NCI-H1092 (cell line): ENCODE measurements at regions not wholly inside any gene's neighbourhood (a gene's known extent, or its start where the extent isn't known, plus 50 kb on each side); places are given as distances from the start of the nearest gene placed in this dataset.

Experiments used
- DNase-seq: peaks from one replicate; lab custom pipeline; 2025; lab: John Stamatoyannopoulos, UW

DNA sequence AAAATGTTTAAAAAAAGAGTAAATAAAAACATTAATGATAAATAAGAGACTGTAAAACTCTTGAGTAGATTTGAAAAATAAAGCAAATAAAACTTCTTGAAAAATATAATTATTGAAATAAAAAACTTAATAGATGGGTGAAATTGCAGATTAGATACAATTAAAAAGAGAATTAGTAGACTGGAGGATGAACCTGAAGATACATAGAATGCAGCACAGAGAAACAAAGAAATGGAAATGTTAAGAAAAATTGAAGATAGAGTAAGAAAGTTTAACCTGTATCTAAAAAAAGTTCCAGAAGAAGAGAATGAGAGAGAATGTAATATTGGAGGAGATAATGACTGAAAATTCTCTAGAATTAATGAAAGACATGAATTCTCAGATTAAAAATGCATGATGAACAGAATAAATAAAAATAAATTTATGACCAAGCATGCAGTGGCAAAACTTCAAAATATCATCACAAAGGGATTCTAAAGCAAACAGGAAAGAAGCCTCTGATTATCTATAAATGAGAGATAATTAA, 438.1 kb upstream of the CLINT1 start:
- no peak for DNase-seq

DNA sequence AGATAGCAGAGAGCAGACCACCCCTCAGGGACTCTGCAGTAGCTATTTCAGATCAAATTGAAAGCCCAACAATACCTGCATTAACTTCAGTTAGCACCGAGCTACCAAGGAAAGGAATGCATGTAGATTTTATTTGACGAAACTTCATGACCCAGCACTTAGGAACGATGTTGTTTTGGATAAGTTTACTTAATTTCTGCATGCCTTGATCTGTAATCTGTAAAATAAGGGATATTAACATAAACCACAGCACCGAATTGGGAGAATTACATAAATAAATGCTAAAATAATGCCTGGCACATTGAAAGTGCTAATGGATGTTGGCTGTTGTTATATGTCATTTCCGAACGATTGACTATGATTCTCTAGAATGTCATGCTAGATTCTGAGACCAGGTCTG, 435.8 kb upstream of the CLINT1 start:
- no peak for DNase-seq

DNA sequence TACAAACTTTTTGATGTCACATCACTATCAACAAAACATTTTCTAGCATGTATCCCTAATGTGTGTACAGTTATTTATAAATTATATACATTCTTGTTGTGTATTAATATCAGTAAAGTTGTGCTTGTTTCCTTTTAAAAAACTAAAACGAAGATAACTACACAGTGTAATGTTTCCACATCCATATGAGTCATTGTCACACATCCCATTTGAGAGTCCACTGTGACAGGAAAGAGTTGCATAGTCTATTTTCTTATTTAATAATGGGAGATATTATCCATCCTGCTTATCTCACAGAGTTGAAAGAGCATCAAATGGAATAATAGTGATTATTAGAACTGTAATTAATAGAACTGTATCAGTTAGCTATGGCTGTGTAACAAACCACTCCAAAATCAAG, 434.0 kb upstream of the CLINT1 start:
- DNase-seq, result no peak

DNA sequence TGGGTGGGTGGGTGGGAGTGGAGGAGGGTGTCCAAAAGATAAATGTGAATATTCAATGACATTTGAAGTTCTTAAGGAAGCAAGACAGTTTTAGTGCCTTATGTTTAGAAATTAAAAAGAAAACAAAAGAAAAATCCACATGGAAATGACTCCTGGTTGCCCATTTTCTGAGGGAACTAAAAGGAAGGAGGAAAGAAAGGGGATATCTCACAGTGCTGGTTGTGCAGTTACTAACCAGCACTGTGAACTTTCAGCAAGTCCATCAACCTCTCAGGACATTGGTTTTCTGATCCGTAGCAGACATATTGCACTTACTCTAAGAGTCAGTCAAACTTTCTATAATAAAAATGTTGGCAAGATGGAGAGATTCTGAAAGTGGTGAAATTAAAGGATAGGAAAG, 431.0 kb upstream of the CLINT1 start:
- DNase-seq, result no peak

DNA sequence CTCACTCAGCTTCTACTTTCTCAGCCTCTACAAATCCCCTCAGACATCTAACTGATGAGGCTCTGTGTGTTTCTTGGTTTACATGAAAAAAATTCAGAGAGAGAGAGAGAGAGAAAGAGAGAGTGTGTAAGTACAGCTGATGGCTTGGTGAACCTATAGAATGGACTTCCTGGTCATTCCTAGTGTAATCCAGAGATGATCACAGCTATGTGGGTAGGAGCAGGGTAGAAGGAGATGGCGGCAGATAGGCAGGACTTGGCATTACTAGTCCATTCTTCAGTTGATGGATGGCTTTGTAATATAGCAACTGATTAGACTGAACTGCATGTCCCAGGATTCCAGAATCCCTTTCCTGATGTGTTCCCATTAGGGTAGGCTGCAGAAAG, 429.3 kb upstream of the CLINT1 start:
- no peak for DNase-seq

DNA sequence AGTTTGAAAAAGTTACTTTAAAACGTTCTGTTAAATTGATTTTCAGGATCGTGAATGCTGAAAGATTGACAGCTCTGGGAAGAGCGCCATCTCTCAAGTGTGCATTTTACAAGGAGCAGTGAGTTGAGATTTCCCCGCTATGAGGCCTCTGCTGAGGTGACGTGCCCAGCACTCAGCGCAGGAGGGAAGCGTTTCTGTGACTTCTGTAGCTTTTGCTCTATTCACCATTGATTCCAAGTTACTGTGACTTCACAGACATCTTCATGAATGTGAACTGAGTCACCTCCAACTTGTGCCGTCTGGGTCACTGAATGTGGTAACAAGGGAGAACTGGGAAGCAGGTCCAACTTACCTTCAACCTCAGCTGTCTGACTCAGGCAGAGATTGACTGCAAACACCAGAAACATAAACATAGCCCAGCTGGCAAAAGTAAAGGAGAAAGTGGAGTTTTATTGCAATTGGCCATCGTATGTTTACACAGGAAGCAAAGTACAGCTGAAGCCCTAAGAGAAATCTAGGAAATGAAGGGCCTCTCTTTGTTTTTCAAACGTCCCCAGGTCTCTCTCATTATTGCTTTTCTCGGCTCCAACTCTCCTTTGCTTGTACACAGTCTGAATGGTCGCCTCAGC, 428.8 kb upstream of the CLINT1 start:
- peak; percentile 5 for DNase-seq

DNA sequence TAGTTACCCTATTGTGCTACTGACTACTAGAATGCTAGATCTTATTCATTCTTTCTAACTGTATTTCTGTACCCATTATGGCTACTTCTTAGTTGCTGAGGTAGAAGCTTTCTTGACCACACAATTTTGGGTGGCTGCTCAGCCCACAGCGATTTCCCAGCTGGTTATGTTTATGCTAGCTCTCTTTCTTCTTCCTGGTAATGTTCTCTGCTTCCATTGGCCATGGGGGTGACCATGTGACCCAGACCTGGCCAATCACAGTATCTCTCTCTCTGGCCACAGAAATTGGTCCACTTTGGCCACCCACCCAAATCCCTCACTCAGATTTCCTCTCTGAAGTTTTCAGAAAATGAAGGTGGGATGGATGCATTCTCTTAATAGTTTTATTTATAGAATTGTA, 427.9 kb upstream of the CLINT1 start:
- no peak for DNase-seq

DNA sequence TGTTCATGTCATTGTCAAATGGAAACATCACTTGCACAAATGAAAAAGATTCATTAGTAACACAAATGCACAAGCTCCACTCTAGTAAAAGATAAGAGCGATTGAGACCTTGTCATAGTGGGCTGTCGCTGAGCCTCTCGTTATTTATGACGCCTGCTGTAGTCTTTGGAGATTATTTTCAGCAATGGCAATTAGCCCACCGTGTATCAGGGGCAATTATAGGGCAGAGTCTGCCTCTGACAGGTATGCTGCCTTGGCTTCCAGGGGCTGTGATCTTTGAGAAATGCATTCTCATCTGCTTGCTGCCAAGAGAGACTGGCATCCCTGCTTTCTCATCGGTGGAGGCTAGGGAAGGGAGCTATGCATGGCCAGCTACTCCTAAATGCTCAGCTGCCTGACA, 426.8 kb upstream of the CLINT1 start:
- DNase-seq, result no peak

DNA sequence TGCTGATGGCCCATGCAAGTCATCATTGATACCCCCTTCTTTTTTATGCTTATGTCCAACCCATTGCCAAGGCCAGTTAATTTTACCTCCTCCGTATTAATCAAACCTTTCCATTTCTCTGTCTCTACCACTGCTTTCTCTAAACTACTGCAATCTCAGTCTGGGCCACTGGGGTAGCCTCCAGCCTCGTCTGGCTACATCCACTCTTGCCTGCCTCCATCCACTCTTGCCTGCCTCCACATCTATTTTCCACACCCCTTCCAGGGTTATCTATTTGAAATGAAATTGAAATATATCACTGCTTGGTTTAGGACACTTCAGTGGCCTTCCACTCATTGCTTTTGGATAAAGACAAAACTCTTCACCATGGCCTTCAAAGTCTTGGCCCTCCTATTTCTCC, 425.3 kb upstream of the CLINT1 start:
- no peak for DNase-seq

DNA sequence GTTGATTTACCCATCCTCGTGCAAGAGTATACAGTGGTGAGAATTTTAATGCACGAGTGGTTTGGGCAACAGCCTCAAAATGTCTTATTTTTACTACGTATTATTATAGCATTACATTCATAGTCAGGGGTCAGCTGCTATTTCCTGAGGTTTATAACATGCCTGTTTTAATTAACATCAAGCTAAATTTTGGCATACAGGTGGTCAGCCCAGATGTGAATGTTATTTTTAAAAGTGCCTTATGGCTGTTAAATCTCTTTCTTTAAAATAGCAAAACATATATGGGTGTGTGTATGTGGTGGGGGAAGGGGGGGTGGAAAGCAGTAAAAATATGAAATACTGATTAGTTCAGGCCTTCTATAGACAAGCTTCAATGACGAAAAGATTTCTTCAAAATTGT, 424.5 kb upstream of the CLINT1 start:
- DNase-seq, result no peak

DNA sequence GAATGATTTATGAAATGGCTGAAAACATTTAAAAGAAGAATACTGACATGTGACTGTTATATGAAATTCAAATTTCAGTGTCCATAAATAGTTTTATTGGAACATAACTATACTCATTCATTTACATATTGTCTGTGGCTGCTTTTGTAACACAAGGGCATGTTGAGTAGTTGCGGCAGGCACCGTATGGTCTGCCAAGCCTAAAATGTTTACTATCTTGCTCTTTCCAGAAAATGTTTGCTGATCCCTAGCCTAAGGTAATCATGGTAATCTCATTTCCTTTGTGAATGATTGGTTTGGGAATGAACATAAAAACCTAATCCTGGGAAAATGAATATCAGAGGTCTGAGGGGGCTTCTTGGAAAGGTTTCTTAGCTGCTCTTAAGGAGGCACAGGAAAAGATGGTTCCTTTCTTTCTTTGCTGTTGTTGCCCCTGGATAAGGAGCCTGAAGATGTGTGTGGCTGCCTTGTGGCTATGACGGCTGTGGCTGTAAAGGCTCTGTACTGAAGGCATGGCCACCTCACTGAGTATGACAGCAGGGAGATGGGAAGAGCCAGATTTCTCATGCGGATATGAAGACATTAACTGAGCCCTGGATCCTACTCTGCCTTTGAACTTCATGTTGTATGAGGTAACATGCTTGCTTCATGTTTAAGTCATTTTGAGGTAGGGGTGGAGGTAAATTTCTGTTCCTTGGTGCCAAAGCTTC, 419.4 kb upstream of the CLINT1 start:
- no peak for DNase-seq

DNA sequence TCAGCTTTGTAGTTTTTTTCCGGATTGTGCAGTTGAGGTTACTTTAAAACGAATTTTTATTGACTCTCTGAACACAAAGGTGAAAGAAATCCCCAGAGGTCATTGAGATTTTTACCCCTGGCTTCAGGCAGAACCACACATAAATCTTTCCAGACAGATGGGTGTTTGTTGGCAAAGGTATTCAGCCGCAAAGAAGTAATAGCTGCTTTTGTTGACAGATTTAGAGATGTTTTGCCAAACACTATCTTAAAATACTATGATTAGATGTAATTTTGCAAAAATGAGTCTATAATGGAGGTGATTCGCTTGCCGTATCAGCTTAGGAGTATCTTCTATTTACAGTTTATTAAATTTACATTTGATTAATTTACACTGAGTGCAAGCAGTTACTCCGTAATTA, 418.3 kb upstream of the CLINT1 start:
- DNase-seq, result no peak

DNA sequence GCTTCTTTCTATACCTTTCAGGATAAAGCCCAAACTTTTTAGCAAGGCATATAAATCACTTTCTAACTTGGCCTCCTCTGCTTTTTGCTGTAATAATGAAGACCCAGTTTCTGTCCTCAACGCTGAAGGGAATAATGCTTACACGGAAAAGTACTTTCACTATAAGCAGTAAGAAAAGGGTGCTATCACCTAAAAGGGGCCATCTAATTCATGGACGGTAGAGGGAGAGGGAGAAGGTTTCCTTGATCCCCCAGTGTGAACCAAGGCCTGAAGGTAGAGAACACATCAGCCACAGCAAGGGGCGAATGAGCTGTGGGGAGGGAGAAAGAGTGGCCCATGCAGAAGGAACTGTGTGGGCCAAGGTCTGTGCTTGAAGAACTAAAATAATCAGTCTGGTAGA, 417.7 kb upstream of the CLINT1 start:
- no peak for DNase-seq

DNA sequence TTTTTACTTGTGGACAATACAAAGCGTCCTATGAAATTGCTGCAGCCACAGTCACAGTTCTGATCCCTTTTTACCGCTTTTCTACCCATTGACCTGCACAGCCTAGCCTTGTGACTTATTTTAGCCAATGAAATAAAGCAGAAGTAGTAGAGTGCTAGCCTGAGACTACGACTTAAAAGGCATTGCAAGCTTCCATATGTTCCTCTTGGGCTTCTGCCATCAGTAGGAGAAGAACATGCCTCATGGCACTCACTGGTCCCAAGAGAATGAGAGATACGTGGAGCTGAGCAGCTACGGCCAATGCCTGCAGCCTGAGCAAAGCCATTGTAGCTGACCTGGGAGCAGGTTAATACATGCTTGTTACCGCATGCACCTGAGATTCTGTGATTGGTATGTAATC, 416.6 kb upstream of the CLINT1 start:
- no peak for DNase-seq

DNA sequence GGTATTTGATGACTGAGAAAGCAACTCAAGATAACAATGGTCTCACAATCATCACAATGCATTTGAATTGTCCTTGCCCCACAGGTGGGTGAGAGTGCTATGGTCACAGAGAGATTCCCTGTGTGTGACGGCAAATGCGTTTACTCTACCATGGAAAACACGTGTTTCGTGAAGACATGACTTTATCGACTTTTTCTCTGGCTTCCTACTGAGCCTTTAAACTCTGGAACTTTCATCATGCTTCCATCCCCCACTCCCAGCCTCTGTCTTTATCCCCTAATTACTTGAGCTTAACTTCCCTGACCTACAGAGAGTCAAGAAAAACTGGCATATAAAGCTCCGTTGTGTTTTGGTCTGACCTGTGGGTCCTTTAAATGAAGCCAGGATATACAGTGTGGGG, 414.1 kb upstream of the CLINT1 start:
- DNase-seq, result no peak

DNA sequence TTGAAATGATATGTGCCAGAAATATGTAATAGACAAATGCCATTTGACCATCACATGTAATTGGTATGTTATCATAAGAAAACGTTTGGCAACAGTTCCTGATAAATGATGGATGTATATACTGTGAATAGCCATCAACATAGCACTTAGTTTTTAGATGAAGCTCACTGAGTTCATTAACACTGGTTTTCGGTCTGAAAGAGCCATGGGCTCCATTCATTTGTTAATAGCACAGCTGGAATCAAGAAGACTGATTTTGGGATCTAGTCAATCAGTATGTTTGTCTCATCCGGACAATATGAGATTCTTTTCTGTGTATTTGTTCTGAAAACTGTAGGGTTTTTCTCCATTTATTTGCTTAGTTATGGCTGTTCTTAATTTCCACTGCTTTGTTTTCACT, 413.5 kb upstream of the CLINT1 start:
- DNase-seq, result no peak

DNA sequence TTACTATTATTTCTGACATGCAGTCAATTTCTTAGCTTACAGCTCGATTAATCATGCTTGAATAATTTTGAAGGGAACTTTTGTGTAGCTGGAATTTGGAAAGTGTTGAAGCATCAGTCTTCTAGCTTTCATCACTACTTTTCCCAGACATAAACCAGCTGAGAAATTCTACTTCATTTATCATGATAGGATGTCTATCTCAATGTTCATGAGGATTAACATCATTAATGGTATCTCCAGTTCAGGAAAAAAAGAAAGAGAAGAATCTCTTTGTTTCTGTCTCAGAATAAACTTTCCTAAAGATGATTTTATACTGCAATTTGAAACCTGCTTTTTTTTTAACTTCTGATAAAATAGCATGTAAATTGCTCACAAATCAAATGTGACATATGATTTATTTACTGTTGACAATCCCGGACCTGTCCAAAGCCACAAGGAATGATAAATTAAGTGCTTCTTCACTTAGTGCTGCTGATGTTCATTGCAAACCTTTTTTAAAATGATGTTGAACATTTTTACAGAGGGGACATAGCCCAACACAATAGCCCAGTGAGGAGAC, 412.1 kb upstream of the CLINT1 start:
- DNase-seq, result no peak

DNA sequence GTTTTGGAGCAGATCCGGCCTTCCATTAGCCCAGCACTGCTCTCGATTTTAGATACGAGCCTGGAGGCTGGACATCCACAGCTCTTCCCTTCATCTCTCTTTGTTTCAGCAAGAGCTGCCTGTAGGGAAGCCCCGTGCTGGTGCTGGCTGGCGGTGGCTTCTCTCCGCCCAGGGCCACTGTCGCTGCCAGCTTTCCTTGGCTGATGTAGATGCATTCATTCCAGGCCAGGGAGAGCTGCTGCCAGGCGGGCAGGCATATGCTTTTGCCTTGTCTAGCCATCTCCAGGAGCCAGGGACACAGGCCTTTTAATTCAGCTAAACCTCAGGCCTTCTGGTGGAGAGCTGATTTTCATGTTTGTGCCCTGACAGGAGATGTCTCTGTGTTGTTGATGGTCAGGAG, 409.3 kb upstream of the CLINT1 start:
- no peak for DNase-seq

DNA sequence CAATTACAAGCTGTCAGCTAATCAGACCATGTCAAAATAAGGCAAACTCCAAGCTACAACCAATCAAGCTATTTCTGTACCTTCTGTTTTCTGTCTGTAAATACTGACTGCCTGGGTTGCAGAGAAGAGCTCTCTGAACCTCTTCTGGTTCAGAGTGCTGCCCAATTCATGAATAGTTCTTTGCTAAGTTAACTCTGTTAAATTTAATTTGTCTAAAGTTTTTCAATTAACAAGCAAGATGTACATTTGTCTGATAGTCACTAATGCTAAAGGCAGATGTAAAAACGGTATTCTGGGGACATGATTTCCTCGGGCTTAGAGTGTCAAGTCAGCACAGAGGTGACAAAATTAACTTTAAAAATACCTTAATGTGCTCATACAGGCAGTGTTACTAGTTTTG, 408.3 kb upstream of the CLINT1 start:
- no peak for DNase-seq

DNA sequence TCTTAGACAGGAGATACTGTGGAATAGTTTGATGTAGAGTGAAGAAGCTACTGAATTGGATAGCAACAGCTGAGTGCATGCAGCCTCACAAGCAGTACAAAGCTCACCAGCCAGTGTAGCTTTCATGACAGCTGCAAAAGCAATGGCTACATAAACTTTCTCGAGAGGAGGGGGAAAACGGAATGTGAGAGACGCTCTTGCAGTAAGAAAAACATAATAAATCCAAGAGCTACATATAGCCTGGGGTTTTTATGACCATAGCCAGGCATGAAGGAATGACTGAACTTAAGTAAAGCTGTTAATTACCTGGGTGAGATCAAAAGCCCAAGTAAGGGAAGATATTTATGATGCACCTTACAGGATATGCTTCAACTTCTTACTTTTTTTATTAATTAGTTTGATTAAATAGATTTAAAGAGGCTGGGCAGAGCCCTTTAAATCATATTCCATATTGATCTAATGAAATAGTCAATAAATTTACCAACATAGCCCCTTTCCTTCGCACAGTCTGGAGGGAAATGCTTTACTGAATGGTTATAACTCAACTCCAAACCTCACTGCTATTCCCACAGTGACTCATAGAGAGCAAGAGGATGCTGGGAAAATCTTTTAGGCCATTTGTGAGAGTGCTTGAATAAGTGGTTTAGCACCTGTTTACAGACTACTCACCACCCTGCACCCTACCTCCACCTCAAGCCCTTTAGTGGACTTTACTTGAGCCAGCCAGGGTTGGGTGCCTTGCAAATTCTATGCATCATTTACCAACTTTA, 407.2 kb upstream of the CLINT1 start:
- no peak for DNase-seq

DNA sequence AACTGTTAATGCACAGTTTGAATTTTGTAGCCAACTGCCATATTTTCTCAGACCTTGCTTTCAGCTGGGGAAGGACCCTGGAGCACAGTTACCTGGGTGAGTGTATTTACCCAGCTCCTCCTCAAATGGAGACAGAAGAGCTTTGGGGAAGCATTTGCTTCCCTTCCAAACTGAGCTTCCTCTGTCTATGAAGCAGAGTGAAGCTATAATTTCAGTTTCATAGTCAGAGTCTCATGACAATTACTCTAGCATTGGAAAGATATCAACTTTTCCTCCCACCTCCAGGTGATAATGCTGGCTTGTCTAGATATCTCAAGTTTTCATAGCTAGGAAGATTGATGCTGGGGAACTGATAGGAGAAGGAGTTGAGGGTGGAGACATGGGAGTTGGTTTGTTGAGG, 406.4 kb upstream of the CLINT1 start:
- no peak for DNase-seq

DNA sequence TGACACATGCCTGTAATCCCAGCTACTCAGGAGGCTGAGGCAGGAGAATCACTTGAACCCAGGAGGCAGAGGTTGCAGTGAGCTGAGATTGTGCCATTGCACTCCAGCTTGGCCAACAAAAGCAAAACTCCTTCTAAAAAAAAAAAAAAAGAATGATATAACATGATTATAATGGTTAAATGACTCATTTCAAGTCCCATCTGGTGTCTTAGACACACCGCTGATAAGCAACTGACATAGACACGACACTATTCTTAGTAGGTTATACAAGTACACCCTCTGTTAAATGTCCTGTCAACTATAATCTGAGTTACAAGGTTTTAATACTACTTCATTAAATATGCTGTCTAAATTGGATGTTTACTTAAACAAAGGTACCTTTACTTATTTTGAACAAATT, 405.3 kb upstream of the CLINT1 start:
- no peak for DNase-seq
